ENCODE measurements at regions not wholly inside any gene's neighbourhood (a gene's known extent, or its start where the extent isn't known, plus 50 kb on each side); places are given as distances from the start of the nearest gene placed in this dataset.

- no peak for TF ChIP-seq MAX (IDR thresholded peaks at IDR 0.05; ENCODE audit: low read depth, low read length)
- TF ChIP-seq CTCF (IDR thresholded peaks at IDR 0.05; ENCODE audit: low read depth, low read length), result no peak
- no peak for TF ChIP-seq POLR2A (IDR thresholded peaks at IDR 0.05; ENCODE audit: extremely low read depth, insufficient read length)
- TF ChIP-seq MYC (IDR thresholded peaks at IDR 0.05; ENCODE audit: low read depth, low read length), result no peak
Measured at GRCh38 chr11:98227278-98227677, 793.5 kb upstream of the CNTN5 start.

Data from NB4 (cell line).